GM23338 (cell line): ENCODE measurements at regions not wholly inside any gene's neighbourhood (a gene's known extent, or its start where the extent isn't known, plus 50 kb on each side); places are given as distances from the start of the nearest gene placed in this dataset.

Experiments
- CTCF ChIP-seq, 2 experiments: fragments of 200-600 bp in 1 of 2; sonication (generic) in 1 of 2; conservative IDR thresholded peaks; 2 replicates each; pipeline versions ENCODE4 v1.5.1 to v1.6.1; 2016 to 2017; ENCODE audit warnings: antibody characterized with exemption in 2 of 2, low read depth in 2 of 2, mild to moderate bottlenecking in 2 of 2, moderate library complexity in 1 of 2
- JUNB ChIP-seq: IDR thresholded peaks from one replicate; pipeline ENCODE4 v1.6.1; 2016; ENCODE audit warnings: antibody characterized with exemption; ENCODE audit not compliant: unreplicated experiment

- TF ChIP-seq CTCF (conservative IDR thresholded peaks at IDR 0.05; ENCODE audit: low read depth in 2 of 2) = no peak
- no peak for TF ChIP-seq JUNB
Observed at GRCh38 chrX:46168254-46168653, 377.0 kb downstream of the ZNF674 start.
